ENCODE measurements at regions not wholly inside any gene's neighbourhood (a gene's known extent, or its start where the extent isn't known, plus 50 kb on each side); places are given as distances from the start of the nearest gene placed in this dataset.

GRCh38 chrX:49748211-49748956, 52.6 kb upstream of the PAGE1 start:
- no peaks in the 10 kb centered on the region for H3K36me3 ChIP-seq (ENCODE audit: insufficient read depth, low read length)
- H3K27ac ChIP-seq: no peak overlapping the region
- TF ChIP-seq EZH2 (IDR thresholded peaks at IDR 0.05): no peak
- TF ChIP-seq FOXP2 (optimal IDR thresholded peaks at IDR 0.05; ENCODE audit: control extremely low read depth, extremely low read length, insufficient read depth): no peak
- no peak for TF ChIP-seq POLR2AphosphoS5 (IDR thresholded peaks at IDR 0.05; ENCODE audit: borderline replicate concordance, low read depth, low read length)
- H3K9ac ChIP-seq (ENCODE audit: insufficient read length): no peak overlapping the region
- no peaks in the 10 kb centered on the region for H3K9me3 ChIP-seq (ENCODE audit: low read depth, low read length)
- H3K4me3 ChIP-seq: no peak overlapping the region
- no peak for DNase-seq (ENCODE audit: low read depth, low spot score)

- Histone ChIP-seq H3K9ac (ENCODE audit: insufficient read length) (no peak overlapping the region), H3K9me3 (ENCODE audit: low read depth, low read length) (no peaks in the 10 kb centered on the region), H3K4me3 (no peak overlapping the region), H3K27ac (no peak overlapping the region), H3K36me3 (ENCODE audit: insufficient read depth, low read length) (no peaks in the 10 kb centered on the region)
- no peak for DNase-seq (ENCODE audit: low read depth, low spot score)
- TF ChIP-seq EZH2 (IDR thresholded peaks at IDR 0.05) (no peak), FOXP2 (optimal IDR thresholded peaks at IDR 0.05; ENCODE audit: control extremely low read depth, extremely low read length, insufficient read depth) (no peak), POLR2AphosphoS5 (IDR thresholded peaks at IDR 0.05; ENCODE audit: borderline replicate concordance, low read depth, low read length) (no peak)
Observed at GRCh38 chrX:49746306-49746705, 50.5 kb upstream of the PAGE1 start.
